ENCODE measurements at regions not wholly inside any gene's neighbourhood (a gene's known extent, or its start where the extent isn't known, plus 50 kb on each side); places are given as distances from the start of the nearest gene placed in this dataset.

- H3K4me3 ChIP-seq (ENCODE audit: low read length, poor library complexity, severe bottlenecking) = no peak overlapping the region
- H3K9me2 ChIP-seq (replicated peaks; ENCODE audit: low read depth, low read length) = no peaks in the 10 kb centered on the region
- no peak overlapping the region for H2AFZ ChIP-seq (ENCODE audit: low read length)
These were observed 105.0 kb upstream of the HDAC9 start for GRCh38 chr7:18390535-18390907.

GRCh38 chr7:18393465-18394118, 102.0 kb upstream of the HDAC9 start:
- Histone ChIP-seq H3K36me3 (ENCODE audit: insufficient read depth, low read length) (no peaks in the 10 kb centered on the region), H3K4me2 (ENCODE audit: low read depth, low read length, poor library complexity, severe bottlenecking) (no peak overlapping the region), H3K9me2 (replicated peaks; ENCODE audit: low read depth, low read length) (no peaks in the 10 kb centered on the region), H3K9me3 (ENCODE audit: insufficient read depth, low read depth, low read length) (no peaks in the 10 kb centered on the region), H2AFZ (ENCODE audit: low read length) (no peak overlapping the region), H3K4me3 (ENCODE audit: low read length, poor library complexity, severe bottlenecking) (no peak overlapping the region), H3K9ac (ENCODE audit: low read depth, low read length, poor library complexity, severe bottlenecking) (no peak overlapping the region), H4K20me1 (ENCODE audit: insufficient read depth, low read length, poor library complexity, severe bottlenecking) (no peaks in the 10 kb centered on the region), H3K79me2 (ENCODE audit: insufficient read depth, low read length) (peaks cover 73% of the 10 kb centered on the region), H3F3A (ENCODE audit: low read depth) (no peaks in the 10 kb centered on the region), H3K4me1 (ENCODE audit: insufficient read depth, low read length, poor library complexity, severe bottlenecking) (peaks cover 20% of the 10 kb centered on the region), H3K27me3 (ENCODE audit: insufficient read depth, low read length, poor library complexity, severe bottlenecking) (no peaks in the 10 kb centered on the region)
- TF ChIP-seq EZH2phosphoT487 (IDR thresholded peaks at IDR 0.05; ENCODE audit: borderline replicate concordance) (no peak), CTCF (conservative IDR thresholded peaks at IDR 0.05; ENCODE audit: low read length) (no peak)

More at GRCh38 chr7:18390535-18390907, 105.0 kb upstream of the HDAC9 start:
- TF ChIP-seq EZH2phosphoT487 (IDR thresholded peaks at IDR 0.05; ENCODE audit: borderline replicate concordance) (no peak), CTCF (conservative IDR thresholded peaks at IDR 0.05; ENCODE audit: low read length) (no peak)
- H4K20me1 ChIP-seq (ENCODE audit: insufficient read depth, low read length, poor library complexity, severe bottlenecking) = no peaks in the 10 kb centered on the region
- no peak overlapping the region for H3K9ac ChIP-seq (ENCODE audit: low read depth, low read length, poor library complexity, severe bottlenecking)
- no peaks in the 10 kb centered on the region for H3F3A ChIP-seq (ENCODE audit: low read depth)
- no peaks in the 10 kb centered on the region for H3K27me3 ChIP-seq (ENCODE audit: insufficient read depth, low read length, poor library complexity, severe bottlenecking)
- H3K4me1 ChIP-seq (ENCODE audit: insufficient read depth, low read length, poor library complexity, severe bottlenecking) = peaks cover 25% of the 10 kb centered on the region
- H3K36me3 ChIP-seq (ENCODE audit: insufficient read depth, low read length) = no peaks in the 10 kb centered on the region
- peak overlapping the region; percentile 26 for H3K4me2 ChIP-seq (ENCODE audit: low read depth, low read length, poor library complexity, severe bottlenecking)
- H3K9me3 ChIP-seq (ENCODE audit: insufficient read depth, low read depth, low read length) = no peaks in the 10 kb centered on the region
- H3K79me2 ChIP-seq (ENCODE audit: insufficient read depth, low read length) = peaks cover 61% of the 10 kb centered on the region

- TF ChIP-seq CTCF (conservative IDR thresholded peaks at IDR 0.05; ENCODE audit: low read length) (no peak), EZH2phosphoT487 (IDR thresholded peaks at IDR 0.05; ENCODE audit: borderline replicate concordance) (no peak)
- Histone ChIP-seq H3K27me3 (ENCODE audit: insufficient read depth, low read length, poor library complexity, severe bottlenecking) (no peaks in the 10 kb centered on the region), H3K36me3 (ENCODE audit: insufficient read depth, low read length) (no peaks in the 10 kb centered on the region), H3K9ac (ENCODE audit: low read depth, low read length, poor library complexity, severe bottlenecking) (no peak overlapping the region), H3F3A (ENCODE audit: low read depth) (no peaks in the 10 kb centered on the region), H3K4me1 (ENCODE audit: insufficient read depth, low read length, poor library complexity, severe bottlenecking) (peaks cover 8% of the 10 kb centered on the region), H3K9me2 (replicated peaks; ENCODE audit: low read depth, low read length) (no peaks in the 10 kb centered on the region), H3K79me2 (ENCODE audit: insufficient read depth, low read length) (peaks cover 73% of the 10 kb centered on the region), H3K4me3 (ENCODE audit: low read length, poor library complexity, severe bottlenecking) (no peak overlapping the region), H3K4me2 (ENCODE audit: low read depth, low read length, poor library complexity, severe bottlenecking) (no peak overlapping the region), H2AFZ (ENCODE audit: low read length) (no peak overlapping the region), H3K9me3 (ENCODE audit: insufficient read depth, low read depth, low read length) (no peaks in the 10 kb centered on the region), H4K20me1 (ENCODE audit: insufficient read depth, low read length, poor library complexity, severe bottlenecking) (no peaks in the 10 kb centered on the region)
These were observed 99.7 kb upstream of the HDAC9 start for GRCh38 chr7:18395868-18396267.
